ENCODE measurements at regions not wholly inside any gene's neighbourhood (a gene's known extent, or its start where the extent isn't known, plus 50 kb on each side); places are given as distances from the start of the nearest gene placed in this dataset.

DNA sequence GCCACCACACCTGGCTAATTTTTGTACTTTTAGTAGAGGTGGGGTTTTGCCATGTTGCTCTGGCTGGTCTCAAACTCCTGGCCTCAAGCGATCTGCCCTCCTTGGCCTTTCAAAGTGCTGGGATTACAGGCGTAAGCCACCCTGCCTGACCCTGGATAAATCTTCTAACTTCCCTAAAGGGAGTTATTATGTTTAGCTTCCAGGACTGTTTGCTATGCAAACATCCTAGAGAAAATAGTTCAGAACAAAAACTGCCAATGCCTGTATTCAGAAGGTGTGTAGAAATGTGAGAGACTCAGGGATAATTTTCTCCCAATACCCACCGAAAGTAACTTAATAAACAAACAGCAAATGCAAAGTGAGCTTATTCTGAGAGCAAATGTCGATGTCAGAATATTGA, 301.2 kb downstream of the TGFB2 start:
- no peak for TF ChIP-seq CTCF (IDR thresholded peaks at IDR 0.05; ENCODE audit: unreplicated experiment in 3 of 3)
- H3K9me3 Mint-ChIP-seq, result peaks cover 8% of the 10 kb centered on the region
- H3K4me3 Mint-ChIP-seq, result no peak overlapping the region
- H3K27ac Mint-ChIP-seq, result no peak overlapping the region
- H3K27me3 Mint-ChIP-seq (ENCODE audit: low read depth), result peaks cover 8% of the 10 kb centered on the region
- H3K36me3 Mint-ChIP-seq (ENCODE audit: low read depth), result no peaks in the 10 kb centered on the region
- H3K4me1 Mint-ChIP-seq, result peaks cover 4% of the 10 kb centered on the region

DNA sequence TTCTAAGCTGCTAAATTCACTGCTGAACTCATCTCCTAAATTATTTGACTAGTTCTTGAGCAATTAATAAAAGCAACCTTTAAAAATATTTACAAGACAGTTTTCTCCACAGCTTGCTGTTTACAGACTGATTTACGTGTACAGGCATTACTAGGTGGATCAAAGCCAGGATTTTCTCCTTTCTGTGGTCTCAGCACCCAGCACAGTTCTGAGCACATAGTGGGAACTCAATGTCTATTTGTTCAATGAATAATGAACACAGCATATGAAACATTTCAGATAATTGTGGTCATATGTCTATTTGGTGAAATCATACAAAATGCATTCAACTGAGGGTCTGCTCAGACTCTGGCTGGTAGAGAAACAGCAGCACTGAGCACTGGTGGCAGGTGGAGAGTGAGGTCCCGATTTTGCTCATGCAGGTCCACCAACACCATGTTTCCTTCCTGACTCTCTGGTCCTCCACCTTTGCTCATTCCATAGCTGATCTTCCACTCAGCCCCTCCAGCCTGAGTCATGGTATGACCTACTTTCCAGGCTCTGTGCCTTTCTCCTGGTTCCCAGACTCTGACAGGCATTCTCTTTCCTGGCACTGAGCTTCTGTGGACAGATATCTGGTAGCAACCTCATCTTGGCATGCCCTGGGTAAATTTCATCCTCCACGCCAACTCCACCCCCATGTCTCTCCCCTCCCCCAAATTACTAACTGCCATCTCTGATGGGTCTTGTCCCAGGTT, 311.3 kb downstream of the TGFB2 start:
- no peaks in the 10 kb centered on the region for H3K27me3 Mint-ChIP-seq (ENCODE audit: low read depth)
- TF ChIP-seq CTCF (IDR thresholded peaks at IDR 0.05; ENCODE audit: unreplicated experiment in 3 of 3), result no peak

DNA sequence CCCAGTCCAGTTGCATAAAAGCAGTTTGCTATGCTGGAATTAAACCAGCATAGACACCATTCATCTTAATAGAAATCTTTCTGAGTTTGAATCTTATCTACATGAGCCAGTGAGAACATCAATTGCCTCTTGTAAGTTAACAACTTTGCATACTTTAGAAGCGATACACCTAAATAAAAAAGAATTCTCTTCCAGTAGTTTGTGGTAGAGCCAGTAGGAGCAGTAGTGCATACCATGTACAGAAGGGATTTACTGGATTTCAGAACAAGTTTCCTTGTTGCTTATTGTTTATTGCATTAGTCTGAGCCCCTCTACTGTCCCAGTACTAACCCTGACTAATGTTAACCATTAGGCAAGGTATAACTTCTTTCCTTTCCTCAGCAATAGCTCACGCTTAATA, 313.1 kb downstream of the TGFB2 start:
- Mint-ChIP-seq H3K27me3 (ENCODE audit: low read depth) (no peaks in the 10 kb centered on the region), H3K36me3 (ENCODE audit: low read depth) (no peaks in the 10 kb centered on the region), H3K4me1 (peaks cover 31% of the 10 kb centered on the region), H3K9me3 (no peaks in the 10 kb centered on the region), H3K4me3 (no peak overlapping the region), H3K27ac (peak overlapping the region in 2 of 3 experiments; percentile 32 to 64)
- TF ChIP-seq CTCF (IDR thresholded peaks at IDR 0.05; ENCODE audit: unreplicated experiment in 3 of 3), result no peak

More for the DNA sequence above, 311.3 kb downstream of the TGFB2 start:
- Mint-ChIP-seq H3K4me3 (no peak overlapping the region), H3K9me3 (peaks cover 7% of the 10 kb centered on the region), H3K27ac (peak overlapping the region in 1 of 3 experiments; percentile 32), H3K36me3 (ENCODE audit: low read depth) (no peaks in the 10 kb centered on the region), H3K4me1 (peaks cover 31% of the 10 kb centered on the region)

DNA sequence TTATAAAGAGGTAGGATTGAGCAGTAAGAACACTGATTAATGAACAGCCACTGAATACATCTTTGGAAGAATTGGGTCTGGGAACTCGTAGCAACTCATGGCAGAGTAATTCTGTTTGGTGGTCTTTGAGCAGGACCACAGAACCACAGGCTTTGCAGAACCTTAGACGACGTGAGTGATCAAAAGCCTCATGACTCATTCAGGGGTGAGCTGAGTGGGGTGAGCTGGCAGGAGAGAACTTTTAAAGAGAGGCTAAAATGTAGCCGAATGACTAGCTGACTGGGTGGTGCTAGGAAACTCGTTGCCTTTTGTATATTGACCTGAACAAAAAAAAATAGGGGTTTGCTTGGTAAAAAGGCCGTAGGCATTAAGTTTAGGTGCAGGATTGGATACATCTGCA, 313.8 kb downstream of the TGFB2 start:
- Mint-ChIP-seq H3K4me3 (no peak overlapping the region), H3K9me3 (no peaks in the 10 kb centered on the region), H3K27ac (peak overlapping the region in 2 of 3 experiments; percentile 30 to 32), H3K4me1 (peaks cover 31% of the 10 kb centered on the region), H3K27me3 (ENCODE audit: low read depth) (no peaks in the 10 kb centered on the region), H3K36me3 (ENCODE audit: low read depth) (no peaks in the 10 kb centered on the region)
- TF ChIP-seq CTCF (IDR thresholded peaks at IDR 0.05; ENCODE audit: unreplicated experiment in 3 of 3), result no peak

DNA sequence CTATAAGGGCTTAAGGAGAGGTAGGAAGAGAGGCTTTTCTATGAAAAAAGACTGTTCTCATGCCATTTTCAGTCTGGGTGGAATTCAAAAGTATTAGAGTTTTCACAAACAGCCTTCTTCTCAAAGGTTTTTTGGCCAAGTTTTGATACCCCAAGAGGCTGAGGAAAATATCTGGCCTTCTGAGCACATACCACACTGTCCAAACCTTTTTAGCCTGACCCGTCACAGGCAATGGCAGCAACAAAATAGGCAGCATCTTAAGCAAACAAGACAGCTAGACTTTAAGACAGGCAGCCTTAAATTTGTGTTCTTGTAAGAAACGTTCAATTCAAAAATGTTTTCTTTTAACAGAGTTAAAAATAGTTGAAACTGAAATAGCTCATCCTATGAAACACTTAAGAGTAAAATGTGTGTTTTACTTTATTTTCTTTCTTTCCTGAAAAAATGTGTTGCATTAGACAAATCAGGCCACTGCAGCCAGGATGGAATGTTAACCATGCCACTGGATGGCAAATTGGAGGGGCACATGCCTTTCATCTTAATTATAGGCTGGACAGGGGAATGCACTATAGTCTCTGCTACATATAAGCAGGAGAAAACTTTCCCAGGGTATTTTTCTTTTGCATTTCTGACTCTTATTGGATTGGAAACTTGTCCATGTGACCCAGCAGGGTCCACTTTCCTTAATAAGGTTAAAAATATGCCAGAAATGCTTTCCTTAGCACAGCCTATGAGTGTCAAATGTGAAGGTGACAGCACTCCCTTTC, 315.0 kb downstream of the TGFB2 start:
- Mint-ChIP-seq H3K9me3 (no peaks in the 10 kb centered on the region), H3K27me3 (ENCODE audit: low read depth) (no peaks in the 10 kb centered on the region), H3K36me3 (ENCODE audit: low read depth) (no peaks in the 10 kb centered on the region), H3K4me3 (no peak overlapping the region), H3K4me1 (peaks cover 36% of the 10 kb centered on the region), H3K27ac (peak overlapping the region; percentile 26 to 69 (median 48))
- TF ChIP-seq CTCF (IDR thresholded peaks at IDR 0.05; ENCODE audit: unreplicated experiment in 3 of 3), result no peak

Measured in nephron (organoid).